WTC11 (cell line): ENCODE measurements at regions not wholly inside any gene's neighbourhood (a gene's known extent, or its start where the extent isn't known, plus 50 kb on each side); places are given as distances from the start of the nearest gene placed in this dataset.

Experiments
- ATAC-seq: fragments of 200-7000 bp; cut with Tn5 transposase; 2 replicates; pipeline ENCODE4 v1.10.0; 2021; ENCODE audit warnings: mild to moderate bottlenecking, moderate library complexity
- CTCF ChIA-PET: fragments of 300-600 bp; sonication (Branson Sonifier 250); formaldehyde crosslinking; loops from one replicate; lab custom pipeline; 2021; ENCODE audit warnings: antibody characterized with exemption; lab: Charles Lee
- POLR2A ChIA-PET: fragments of 350-600 bp; sonication (Branson Sonifier 250); formaldehyde crosslinking; loops from one replicate; lab custom pipeline; 2021; ENCODE audit warnings: antibody characterized with exemption; lab: Charles Lee
- DNase-seq: peaks from one replicate; pipeline ENCODE4 v3.0.0; 2021; ENCODE audit warnings: low spot score
- H3K27ac Mint-ChIP-seq: 2 replicates; pipeline ENCODE4 v1.8.0; 2021; ENCODE audit warnings: mixed read lengths
- H3K27me3 Mint-ChIP-seq: 2 replicates; pipeline ENCODE4 v1.8.0; 2021; ENCODE audit warnings: low read depth, mild to moderate bottlenecking, moderate library complexity, mixed read lengths
- H3K36me3 Mint-ChIP-seq: 2 replicates; pipeline ENCODE4 v1.8.0; 2021; ENCODE audit warnings: mixed read lengths
- H3K4me1 Mint-ChIP-seq: 2 replicates; pipeline ENCODE4 v1.8.0; 2022; ENCODE audit warnings: mixed read lengths
- H3K4me3 Mint-ChIP-seq: 2 replicates; pipeline ENCODE4 v1.8.0; 2021; ENCODE audit warnings: mild to moderate bottlenecking, moderate library complexity, mixed read lengths
- H3K9me3 Mint-ChIP-seq: 2 replicates; pipeline ENCODE4 v1.8.0; 2021; ENCODE audit warnings: mixed read lengths
- CREM ChIP-seq: sonication (generic); formaldehyde crosslinking; IDR thresholded peaks from 2 replicates; pipeline ENCODE4 v1.8.1; 2022; ENCODE audit warnings: mild to moderate bottlenecking, missing genetic modification reagents, moderate library complexity
- ELF4 ChIP-seq: sonication (generic); formaldehyde crosslinking; IDR thresholded peaks from 2 replicates; pipeline ENCODE4 v1.8.1; 2022; ENCODE audit warnings: low read depth, mild to moderate bottlenecking, moderate library complexity, missing genetic modification reagents
- FOXJ3 ChIP-seq: sonication (generic); formaldehyde crosslinking; IDR thresholded peaks from 2 replicates; pipeline ENCODE4 v1.9.0; 2021; ENCODE audit warnings: missing genetic modification reagents, mild to moderate bottlenecking, borderline replicate concordance
- FOXK1 ChIP-seq: sonication (generic); formaldehyde crosslinking; IDR thresholded peaks from 2 replicates; pipeline ENCODE4 v1.8.0; 2022; ENCODE audit warnings: mild to moderate bottlenecking, moderate library complexity, missing genetic modification reagents
- GTF2I ChIP-seq: fragments of 250-450 bp; sonication (Bioruptor Pico); conservative IDR thresholded peaks from 2 replicates; pipeline ENCODE4 v1.4.0; 2021; ENCODE audit warnings: mild to moderate bottlenecking
- JUN ChIP-seq: sonication (generic); formaldehyde crosslinking; IDR thresholded peaks from 2 replicates; pipeline ENCODE4 v1.8.0; 2023; ENCODE audit warnings: mild to moderate bottlenecking, missing genetic modification reagents
- TEAD4 ChIP-seq: sonication (generic); formaldehyde crosslinking; IDR thresholded peaks from 2 replicates; pipeline ENCODE4 v1.8.0; 2022; ENCODE audit warnings: mild to moderate bottlenecking, missing genetic modification reagents
- ZBTB21 ChIP-seq: sonication (generic); formaldehyde crosslinking; IDR thresholded peaks from 2 replicates; pipeline ENCODE4 v1.8.1; 2023; ENCODE audit warnings: mild to moderate bottlenecking, missing genetic modification reagents, borderline replicate concordance
- TF ChIP-seq, protein P1 (sequence below): sonication (generic); formaldehyde crosslinking; IDR thresholded peaks from 2 replicates; pipeline ENCODE4 v1.8.1; 2022; ENCODE audit warnings: low read depth, missing genetic modification reagents, borderline replicate concordance
- TF ChIP-seq, protein P2 (sequence below): fragments of 250-450 bp; sonication (Bioruptor Pico); IDR thresholded peaks from 2 replicates; pipeline ENCODE4 v1.9.0; 2021; ENCODE audit warnings: moderate library complexity, mild to moderate bottlenecking, inconsistent platforms, borderline replicate concordance
- TF ChIP-seq, protein P3 (sequence below): sonication (generic); formaldehyde crosslinking; IDR thresholded peaks from 2 replicates; pipeline ENCODE4 v1.8.1; 2022; ENCODE audit warnings: mild to moderate bottlenecking, moderate library complexity, missing genetic modification reagents
- TF ChIP-seq, protein P4 (sequence below): sonication (generic); formaldehyde crosslinking; conservative IDR thresholded peaks from 2 replicates; pipeline ENCODE4 v1.8.1; 2023; ENCODE audit warnings: mild to moderate bottlenecking, low read depth, missing genetic modification reagents, moderate library complexity
- TF ChIP-seq, protein P5 (sequence below): fragments of 250-450 bp; sonication (Bioruptor Pico); IDR thresholded peaks from 2 replicates; pipeline ENCODE4 v2.1.2; 2022; ENCODE audit warnings: mild to moderate bottlenecking, moderate library complexity
- TF ChIP-seq, protein P6 (sequence below): sonication (generic); formaldehyde crosslinking; IDR thresholded peaks from 2 replicates; pipeline ENCODE4 v1.8.1; 2022; ENCODE audit warnings: missing genetic modification reagents, borderline replicate concordance
- TF ChIP-seq, protein P7 (sequence below): fragments of 250-450 bp; sonication (Bioruptor Pico); IDR thresholded peaks from 2 replicates; pipeline ENCODE4 v1.9.0; 2021; ENCODE audit warnings: mild to moderate bottlenecking
- TF ChIP-seq, protein P8 (sequence below): sonication (generic); formaldehyde crosslinking; IDR thresholded peaks from 2 replicates; pipeline ENCODE4 v1.8.1; 2022; ENCODE audit warnings: mild to moderate bottlenecking, missing genetic modification reagents, moderate library complexity, borderline replicate concordance
- TF ChIP-seq, protein P9 (sequence below): sonication (generic); formaldehyde crosslinking; IDR thresholded peaks from 2 replicates; pipeline ENCODE4 v1.8.0; 2022; ENCODE audit warnings: mild to moderate bottlenecking, missing genetic modification reagents

DNA sequence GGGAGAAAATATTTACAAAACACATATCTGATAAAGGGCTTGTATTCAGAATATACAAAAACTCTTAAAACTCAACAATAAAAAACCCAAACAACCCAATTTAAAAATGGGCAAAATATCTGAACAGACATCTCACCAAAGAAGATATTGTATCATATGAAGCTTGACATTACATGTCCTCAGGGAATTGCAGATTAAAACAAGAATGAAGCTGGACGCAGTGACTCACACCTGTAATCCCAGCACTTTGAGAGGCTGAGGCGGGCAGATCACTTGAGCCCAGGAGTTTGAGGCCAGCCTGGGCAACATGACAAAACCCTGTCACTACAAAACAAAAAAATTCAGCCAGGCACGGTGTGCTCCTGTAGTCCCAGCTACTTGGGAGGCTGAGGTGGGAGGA lies 135.4 kb upstream of the AKIRIN2 start:
- Mint-ChIP-seq H3K27me3 (no peaks in the 10 kb centered on the region; the same call in 1 of the 2 replicates), H3K4me3 (no peak overlapping the region), H3K4me1 (no peaks in the 10 kb centered on the region), H3K36me3 (no peaks in the 10 kb centered on the region; the same call in 1 of the 2 replicates), H3K9me3 (peaks cover 16% of the 10 kb centered on the region), H3K27ac (no peak overlapping the region)
- TF ChIP-seq GTF2I (CRISPR knock-in tag) (no peak), TEAD4 (CRISPR knock-in tag) (no peak), FOXK1 (CRISPR knock-in tag) (no peak)
- TF ChIP-seq, protein P1, sequence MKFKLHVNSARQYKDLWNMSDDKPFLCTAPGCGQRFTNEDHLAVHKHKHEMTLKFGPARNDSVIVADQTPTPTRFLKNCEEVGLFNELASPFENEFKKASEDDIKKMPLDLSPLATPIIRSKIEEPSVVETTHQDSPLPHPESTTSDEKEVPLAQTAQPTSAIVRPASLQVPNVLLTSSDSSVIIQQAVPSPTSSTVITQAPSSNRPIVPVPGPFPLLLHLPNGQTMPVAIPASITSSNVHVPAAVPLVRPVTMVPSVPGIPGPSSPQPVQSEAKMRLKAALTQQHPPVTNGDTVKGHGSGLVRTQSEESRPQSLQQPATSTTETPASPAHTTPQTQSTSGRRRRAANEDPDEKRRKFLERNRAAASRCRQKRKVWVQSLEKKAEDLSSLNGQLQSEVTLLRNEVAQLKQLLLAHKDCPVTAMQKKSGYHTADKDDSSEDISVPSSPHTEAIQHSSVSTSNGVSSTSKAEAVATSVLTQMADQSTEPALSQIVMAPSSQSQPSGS, result no peak
- TF ChIP-seq, protein P2, sequence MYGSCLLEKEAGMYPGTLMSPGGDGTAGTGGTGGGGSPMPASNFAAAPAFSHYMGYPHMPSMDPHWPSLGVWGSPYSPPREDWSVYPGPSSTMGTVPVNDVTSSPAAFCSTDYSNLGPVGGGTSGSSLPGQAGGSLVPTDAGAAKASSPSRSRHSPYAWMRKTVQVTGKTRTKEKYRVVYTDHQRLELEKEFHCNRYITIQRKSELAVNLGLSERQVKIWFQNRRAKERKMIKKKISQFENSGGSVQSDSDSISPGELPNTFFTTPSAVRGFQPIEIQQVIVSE (CRISPR knock-in tag), result no peak
- TF ChIP-seq, protein P3, sequence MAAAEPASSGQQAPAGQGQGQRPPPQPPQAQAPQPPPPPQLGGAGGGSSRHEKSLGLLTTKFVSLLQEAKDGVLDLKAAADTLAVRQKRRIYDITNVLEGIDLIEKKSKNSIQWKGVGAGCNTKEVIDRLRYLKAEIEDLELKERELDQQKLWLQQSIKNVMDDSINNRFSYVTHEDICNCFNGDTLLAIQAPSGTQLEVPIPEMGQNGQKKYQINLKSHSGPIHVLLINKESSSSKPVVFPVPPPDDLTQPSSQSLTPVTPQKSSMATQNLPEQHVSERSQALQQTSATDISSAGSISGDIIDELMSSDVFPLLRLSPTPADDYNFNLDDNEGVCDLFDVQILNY (CRISPR knock-in tag), result no peak
- TF ChIP-seq, protein P4, sequence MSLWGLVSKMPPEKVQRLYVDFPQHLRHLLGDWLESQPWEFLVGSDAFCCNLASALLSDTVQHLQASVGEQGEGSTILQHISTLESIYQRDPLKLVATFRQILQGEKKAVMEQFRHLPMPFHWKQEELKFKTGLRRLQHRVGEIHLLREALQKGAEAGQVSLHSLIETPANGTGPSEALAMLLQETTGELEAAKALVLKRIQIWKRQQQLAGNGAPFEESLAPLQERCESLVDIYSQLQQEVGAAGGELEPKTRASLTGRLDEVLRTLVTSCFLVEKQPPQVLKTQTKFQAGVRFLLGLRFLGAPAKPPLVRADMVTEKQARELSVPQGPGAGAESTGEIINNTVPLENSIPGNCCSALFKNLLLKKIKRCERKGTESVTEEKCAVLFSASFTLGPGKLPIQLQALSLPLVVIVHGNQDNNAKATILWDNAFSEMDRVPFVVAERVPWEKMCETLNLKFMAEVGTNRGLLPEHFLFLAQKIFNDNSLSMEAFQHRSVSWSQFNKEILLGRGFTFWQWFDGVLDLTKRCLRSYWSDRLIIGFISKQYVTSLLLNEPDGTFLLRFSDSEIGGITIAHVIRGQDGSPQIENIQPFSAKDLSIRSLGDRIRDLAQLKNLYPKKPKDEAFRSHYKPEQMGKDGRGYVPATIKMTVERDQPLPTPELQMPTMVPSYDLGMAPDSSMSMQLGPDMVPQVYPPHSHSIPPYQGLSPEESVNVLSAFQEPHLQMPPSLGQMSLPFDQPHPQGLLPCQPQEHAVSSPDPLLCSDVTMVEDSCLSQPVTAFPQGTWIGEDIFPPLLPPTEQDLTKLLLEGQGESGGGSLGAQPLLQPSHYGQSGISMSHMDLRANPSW (CRISPR knock-in tag), result no peak
- ATAC-seq (no peak), DNase-seq (no peak)
- POLR2A ChIA-PET, result no interaction called here
- CTCF ChIA-PET, result no interaction called here

DNA sequence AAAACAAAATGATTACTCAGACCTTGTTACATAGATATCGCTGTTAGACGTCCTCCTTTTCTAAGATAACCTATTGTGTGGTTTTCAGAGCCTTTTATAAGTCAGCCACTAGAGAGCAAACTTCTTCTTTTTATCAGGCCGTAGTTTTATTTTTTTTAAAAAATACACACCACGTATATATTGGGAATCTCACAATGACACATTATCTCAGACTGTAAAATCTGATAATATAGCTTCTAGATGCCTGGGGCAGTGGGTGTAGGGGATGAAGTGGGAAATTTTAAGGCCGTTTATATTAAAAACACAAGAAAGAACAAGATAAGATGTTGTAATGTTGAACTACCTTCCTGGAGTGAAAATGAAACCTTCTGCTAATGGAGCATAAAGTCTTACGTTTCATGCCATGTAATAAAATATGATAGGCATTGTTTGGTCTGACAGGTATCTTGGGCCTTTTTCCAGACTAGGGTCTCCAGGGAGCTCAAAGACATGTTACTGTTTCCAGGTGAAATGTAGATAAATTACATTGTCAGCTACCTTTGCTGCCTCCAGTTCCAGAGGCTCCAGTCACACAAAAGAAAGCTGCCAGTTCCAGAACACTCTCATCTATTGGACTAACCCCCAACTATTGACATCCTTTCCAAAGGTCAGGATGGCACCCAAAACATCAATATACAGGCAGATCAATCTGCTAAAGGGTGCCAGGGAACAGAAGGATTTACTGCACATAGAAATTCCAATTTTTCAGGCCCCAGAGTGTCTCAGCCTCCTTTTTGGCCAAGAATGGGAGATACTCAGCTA lies 130.2 kb upstream of the AKIRIN2 start:
- H3K27ac Mint-ChIP-seq, result no peak overlapping the region
- no peaks in the 10 kb centered on the region; the same call in 1 of the 2 replicates for H3K27me3 Mint-ChIP-seq
- no peaks in the 10 kb centered on the region for H3K4me1 Mint-ChIP-seq
- no peak for DNase-seq
- ATAC-seq, result no peak
- H3K4me3 Mint-ChIP-seq, result no peak overlapping the region
- POLR2A ChIA-PET, result no interaction called here
- H3K36me3 Mint-ChIP-seq, result no peaks in the 10 kb centered on the region
- peaks cover 3% of the 10 kb centered on the region for H3K9me3 Mint-ChIP-seq
- CTCF ChIA-PET, result interaction anchor here (1.2 to 1.7 kb wide), 3 partner anchors 15 to 405 kb away, joined by 4 to 7 read pairs (median 5); no protein-coding TSS in a partner anchor
- no peak for TF ChIP-seq ELF4
- TF ChIP-seq, protein P5, sequence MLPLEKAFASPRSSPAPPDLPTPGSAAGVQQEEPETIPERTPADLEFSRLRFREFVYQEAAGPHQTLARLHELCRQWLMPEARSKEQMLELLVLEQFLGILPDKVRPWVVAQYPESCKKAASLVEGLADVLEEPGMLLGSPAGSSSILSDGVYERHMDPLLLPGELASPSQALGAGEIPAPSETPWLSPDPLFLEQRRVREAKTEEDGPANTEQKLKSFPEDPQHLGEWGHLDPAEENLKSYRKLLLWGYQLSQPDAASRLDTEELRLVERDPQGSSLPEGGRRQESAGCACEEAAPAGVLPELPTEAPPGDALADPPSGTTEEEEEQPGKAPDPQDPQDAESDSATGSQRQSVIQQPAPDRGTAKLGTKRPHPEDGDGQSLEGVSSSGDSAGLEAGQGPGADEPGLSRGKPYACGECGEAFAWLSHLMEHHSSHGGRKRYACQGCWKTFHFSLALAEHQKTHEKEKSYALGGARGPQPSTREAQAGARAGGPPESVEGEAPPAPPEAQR, result no peak
- TF ChIP-seq, protein P6, sequence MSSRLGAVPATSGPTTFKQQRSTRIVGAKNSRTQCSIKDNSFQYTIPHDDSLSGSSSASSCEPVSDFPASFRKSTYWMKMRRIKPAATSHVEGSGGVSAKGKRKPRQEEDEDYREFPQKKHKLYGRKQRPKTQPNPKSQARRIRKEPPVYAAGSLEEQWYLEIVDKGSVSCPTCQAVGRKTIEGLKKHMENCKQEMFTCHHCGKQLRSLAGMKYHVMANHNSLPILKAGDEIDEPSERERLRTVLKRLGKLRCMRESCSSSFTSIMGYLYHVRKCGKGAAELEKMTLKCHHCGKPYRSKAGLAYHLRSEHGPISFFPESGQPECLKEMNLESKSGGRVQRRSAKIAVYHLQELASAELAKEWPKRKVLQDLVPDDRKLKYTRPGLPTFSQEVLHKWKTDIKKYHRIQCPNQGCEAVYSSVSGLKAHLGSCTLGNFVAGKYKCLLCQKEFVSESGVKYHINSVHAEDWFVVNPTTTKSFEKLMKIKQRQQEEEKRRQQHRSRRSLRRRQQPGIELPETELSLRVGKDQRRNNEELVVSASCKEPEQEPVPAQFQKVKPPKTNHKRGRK, result no peak
- TF ChIP-seq FOXJ3, result no peak
- no peak for TF ChIP-seq ZBTB21 (CRISPR knock-in tag)
- no peak for TF ChIP-seq JUN (CRISPR knock-in tag)
- no peak for TF ChIP-seq CREM (CRISPR knock-in tag)
- TF ChIP-seq, protein P7, sequence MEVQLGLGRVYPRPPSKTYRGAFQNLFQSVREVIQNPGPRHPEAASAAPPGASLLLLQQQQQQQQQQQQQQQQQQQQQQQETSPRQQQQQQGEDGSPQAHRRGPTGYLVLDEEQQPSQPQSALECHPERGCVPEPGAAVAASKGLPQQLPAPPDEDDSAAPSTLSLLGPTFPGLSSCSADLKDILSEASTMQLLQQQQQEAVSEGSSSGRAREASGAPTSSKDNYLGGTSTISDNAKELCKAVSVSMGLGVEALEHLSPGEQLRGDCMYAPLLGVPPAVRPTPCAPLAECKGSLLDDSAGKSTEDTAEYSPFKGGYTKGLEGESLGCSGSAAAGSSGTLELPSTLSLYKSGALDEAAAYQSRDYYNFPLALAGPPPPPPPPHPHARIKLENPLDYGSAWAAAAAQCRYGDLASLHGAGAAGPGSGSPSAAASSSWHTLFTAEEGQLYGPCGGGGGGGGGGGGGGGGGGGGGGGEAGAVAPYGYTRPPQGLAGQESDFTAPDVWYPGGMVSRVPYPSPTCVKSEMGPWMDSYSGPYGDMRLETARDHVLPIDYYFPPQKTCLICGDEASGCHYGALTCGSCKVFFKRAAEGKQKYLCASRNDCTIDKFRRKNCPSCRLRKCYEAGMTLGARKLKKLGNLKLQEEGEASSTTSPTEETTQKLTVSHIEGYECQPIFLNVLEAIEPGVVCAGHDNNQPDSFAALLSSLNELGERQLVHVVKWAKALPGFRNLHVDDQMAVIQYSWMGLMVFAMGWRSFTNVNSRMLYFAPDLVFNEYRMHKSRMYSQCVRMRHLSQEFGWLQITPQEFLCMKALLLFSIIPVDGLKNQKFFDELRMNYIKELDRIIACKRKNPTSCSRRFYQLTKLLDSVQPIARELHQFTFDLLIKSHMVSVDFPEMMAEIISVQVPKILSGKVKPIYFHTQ (CRISPR knock-in tag), result no peak
- TF ChIP-seq, protein P8, sequence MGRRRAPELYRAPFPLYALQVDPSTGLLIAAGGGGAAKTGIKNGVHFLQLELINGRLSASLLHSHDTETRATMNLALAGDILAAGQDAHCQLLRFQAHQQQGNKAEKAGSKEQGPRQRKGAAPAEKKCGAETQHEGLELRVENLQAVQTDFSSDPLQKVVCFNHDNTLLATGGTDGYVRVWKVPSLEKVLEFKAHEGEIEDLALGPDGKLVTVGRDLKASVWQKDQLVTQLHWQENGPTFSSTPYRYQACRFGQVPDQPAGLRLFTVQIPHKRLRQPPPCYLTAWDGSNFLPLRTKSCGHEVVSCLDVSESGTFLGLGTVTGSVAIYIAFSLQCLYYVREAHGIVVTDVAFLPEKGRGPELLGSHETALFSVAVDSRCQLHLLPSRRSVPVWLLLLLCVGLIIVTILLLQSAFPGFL (CRISPR knock-in tag), result no peak
- TF ChIP-seq, protein P9, sequence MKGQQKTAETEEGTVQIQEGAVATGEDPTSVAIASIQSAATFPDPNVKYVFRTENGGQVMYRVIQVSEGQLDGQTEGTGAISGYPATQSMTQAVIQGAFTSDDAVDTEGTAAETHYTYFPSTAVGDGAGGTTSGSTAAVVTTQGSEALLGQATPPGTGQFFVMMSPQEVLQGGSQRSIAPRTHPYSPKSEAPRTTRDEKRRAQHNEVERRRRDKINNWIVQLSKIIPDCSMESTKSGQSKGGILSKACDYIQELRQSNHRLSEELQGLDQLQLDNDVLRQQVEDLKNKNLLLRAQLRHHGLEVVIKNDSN (CRISPR knock-in tag), result no peak
